Activated CD8-positive, alpha-beta memory T cell treated with anti-CD3 and anti-CD28 coated beads, Interleukin-2, amount 10 ng/mL, durations not matched to agents 7 days and 5 days (primary cell): ENCODE measurements at regions not wholly inside any gene's neighbourhood (a gene's known extent, or its start where the extent isn't known, plus 50 kb on each side); places are given as distances from the start of the nearest gene placed in this dataset.
"Not testable (repeated sequence)": the region's sequence is repeated elsewhere in the genome, so short reads cannot be mapped to it uniquely, and the experiment has no call there.

Source experiments
- ATAC-seq: fragments of 150-1000 bp; cut with Tn5 transposase; one replicate; pipeline ENCODE4 v1.10.0; 2021; ENCODE audit warnings: moderate library complexity
- CTCF ChIA-PET: fragments of 350-600 bp; sonication (Branson Sonifier 250); formaldehyde crosslinking; loops from one replicate; lab custom pipeline; 2021; ENCODE audit warnings: antibody characterized with exemption; lab: Charles Lee
- DNase-seq: peaks from one replicate; pipeline ENCODE4 v3.0.0-alpha.2; 2020
- H3K27ac Mint-ChIP-seq: one replicate; pipeline ENCODE4 v1.8.0; 2021; ENCODE audit warnings: mild to moderate bottlenecking, mixed read lengths
- H3K27me3 Mint-ChIP-seq: one replicate; pipeline ENCODE4 v1.8.0; 2021; ENCODE audit warnings: mixed read lengths
- H3K36me3 Mint-ChIP-seq: one replicate; pipeline ENCODE4 v1.8.0; 2021; ENCODE audit warnings: mild to moderate bottlenecking, mixed read lengths
- H3K4me1 Mint-ChIP-seq: one replicate; pipeline ENCODE4 v1.8.0; 2021; ENCODE audit warnings: mixed read lengths
- H3K4me3 Mint-ChIP-seq: one replicate; pipeline ENCODE4 v1.8.0; 2021; ENCODE audit warnings: mild to moderate bottlenecking, moderate library complexity, mixed read lengths
- H3K9me3 Mint-ChIP-seq: one replicate; pipeline ENCODE4 v1.8.0; 2022; ENCODE audit warnings: low read depth, mixed read lengths

- CTCF ChIA-PET = no interaction called here
- DNase-seq = no peak
- no peaks in the 10 kb centered on the region for H3K27me3 Mint-ChIP-seq
- H3K9me3 Mint-ChIP-seq = peaks cover 6% of the 10 kb centered on the region
- no peak overlapping the region for H3K27ac Mint-ChIP-seq
- ATAC-seq = no peak
- H3K4me3 Mint-ChIP-seq = no peak overlapping the region
- H3K4me1 Mint-ChIP-seq = no peaks in the 10 kb centered on the region
- H3K36me3 Mint-ChIP-seq = no peaks in the 10 kb centered on the region
Measured at GRCh38 chr13:111577208-111577828, 256.9 kb downstream of the TEX29 start.

- Mint-ChIP-seq H3K4me1 (no peaks in the 10 kb centered on the region), H3K4me3 (no peak overlapping the region), H3K27me3 (no peaks in the 10 kb centered on the region), H3K27ac (no peak overlapping the region), H3K9me3 (peaks cover 6% of the 10 kb centered on the region), H3K36me3 (no peaks in the 10 kb centered on the region)
- DNase-seq (no peak), ATAC-seq (no peak)
- CTCF ChIA-PET = no interaction called here
Measured at GRCh38 chr13:111577956-111578605, 257.6 kb downstream of the TEX29 start.

GRCh38 chr13:111584101-111584672 is 263.7 kb downstream of the TEX29 start:
- Mint-ChIP-seq H3K4me3 (no peak overlapping the region), H3K27ac (no peak overlapping the region), H3K9me3 (no peaks in the 10 kb centered on the region), H3K27me3 (no peaks in the 10 kb centered on the region), H3K36me3 (no peaks in the 10 kb centered on the region), H3K4me1 (no peaks in the 10 kb centered on the region)
- CTCF ChIA-PET = no interaction called here
- DNase-seq = no peak
- no peak for ATAC-seq

- Mint-ChIP-seq H3K4me3 (no peak overlapping the region), H3K27me3 (no peaks in the 10 kb centered on the region), H3K9me3 (no peaks in the 10 kb centered on the region), H3K4me1 (no peaks in the 10 kb centered on the region), H3K27ac (no peak overlapping the region), H3K36me3 (no peaks in the 10 kb centered on the region)
- no peak for ATAC-seq
- DNase-seq = no peak
- CTCF ChIA-PET = no interaction called here
Measured at GRCh38 chr13:111584870-111585269, 264.4 kb downstream of the TEX29 start.

DNA sequence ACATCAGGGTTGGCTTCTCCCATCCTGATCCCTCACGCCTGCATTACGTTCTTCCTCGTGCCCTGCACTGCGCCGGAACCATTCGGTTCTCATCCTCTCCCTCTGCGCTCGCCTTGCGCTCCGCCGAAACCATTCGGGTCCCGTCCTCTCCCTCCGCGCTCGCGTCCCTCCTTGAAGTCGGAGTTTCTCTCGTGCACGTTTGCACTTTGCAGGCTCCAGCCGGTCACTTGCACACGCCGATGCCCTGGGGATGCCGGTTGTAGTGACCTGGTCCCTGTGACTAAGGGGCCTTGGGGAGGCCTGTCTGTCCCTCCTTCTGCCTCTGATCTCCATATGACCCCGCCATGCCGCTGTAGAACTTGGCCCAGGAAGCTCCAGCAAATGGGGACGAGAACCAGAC is 265.8 kb downstream of the TEX29 start:
- no peaks in the 10 kb centered on the region for H3K36me3 Mint-ChIP-seq
- CTCF ChIA-PET = no interaction called here
- H3K27me3 Mint-ChIP-seq = no peaks in the 10 kb centered on the region
- ATAC-seq (no peak), DNase-seq (no peak)
- no peaks in the 10 kb centered on the region for H3K4me1 Mint-ChIP-seq
- no peak overlapping the region for H3K4me3 Mint-ChIP-seq
- no peaks in the 10 kb centered on the region for H3K9me3 Mint-ChIP-seq
- H3K27ac Mint-ChIP-seq = no peak overlapping the region

- Mint-ChIP-seq H3K27ac (no peak overlapping the region), H3K27me3 (no peaks in the 10 kb centered on the region), H3K9me3 (no peaks in the 10 kb centered on the region), H3K4me3 (no peak overlapping the region), H3K36me3 (no peaks in the 10 kb centered on the region), H3K4me1 (no peaks in the 10 kb centered on the region)
- DNase-seq = no peak
- CTCF ChIA-PET = no interaction called here
- ATAC-seq = no peak
Measured at GRCh38 chr13:111587249-111587648, 266.8 kb downstream of the TEX29 start.

GRCh38 chr13:111589321-111589720 is 268.9 kb downstream of the TEX29 start:
- Mint-ChIP-seq H3K4me3 (no peak overlapping the region), H3K27ac (no peak overlapping the region), H3K9me3 (no peaks in the 10 kb centered on the region), H3K4me1 (no peaks in the 10 kb centered on the region), H3K27me3 (no peaks in the 10 kb centered on the region), H3K36me3 (no peaks in the 10 kb centered on the region)
- DNase-seq (no peak), ATAC-seq (no peak)
- CTCF ChIA-PET = no interaction called here

GRCh38 chr13:111589992-111590391 is 269.6 kb downstream of the TEX29 start:
- H3K9me3 Mint-ChIP-seq = peaks cover 2% of the 10 kb centered on the region
- CTCF ChIA-PET = no interaction called here

DNA sequence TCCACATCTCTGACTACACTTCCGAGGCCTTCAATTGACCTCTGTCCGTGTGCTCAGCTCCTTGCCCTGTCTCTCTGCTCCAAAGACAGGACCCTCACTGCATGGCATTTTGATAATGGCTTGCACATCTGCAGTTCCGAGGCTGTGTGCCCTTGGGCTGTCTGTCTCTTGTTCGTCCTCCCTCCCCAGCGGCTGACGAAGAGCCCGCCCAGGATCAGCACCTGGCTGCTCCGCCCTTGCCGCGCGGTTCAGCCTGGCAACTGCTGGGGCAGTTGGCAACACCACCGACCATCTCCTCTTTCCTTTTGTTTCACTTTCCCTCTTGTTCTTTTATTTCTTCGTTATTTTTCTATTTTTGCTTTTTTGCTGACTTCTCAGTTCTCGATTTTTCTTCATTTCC is 270.4 kb downstream of the TEX29 start:
- H3K9me3 Mint-ChIP-seq = peaks cover 2% of the 10 kb centered on the region
- ATAC-seq (no peak), DNase-seq (no peak)
- CTCF ChIA-PET = no interaction called here
- no peaks in the 10 kb centered on the region for H3K4me1 Mint-ChIP-seq
- H3K27me3 Mint-ChIP-seq = no peaks in the 10 kb centered on the region
- H3K27ac Mint-ChIP-seq = no peak overlapping the region
- H3K4me3 Mint-ChIP-seq = no peak overlapping the region
- H3K36me3 Mint-ChIP-seq = no peaks in the 10 kb centered on the region

More at GRCh38 chr13:111589992-111590391, 269.6 kb downstream of the TEX29 start:
- Mint-ChIP-seq H3K36me3 (no peaks in the 10 kb centered on the region), H3K4me3 (no peak overlapping the region), H3K27me3 (no peaks in the 10 kb centered on the region), H3K4me1 (no peaks in the 10 kb centered on the region), H3K27ac (no peak overlapping the region)
- DNase-seq (no peak), ATAC-seq (no peak)

DNA sequence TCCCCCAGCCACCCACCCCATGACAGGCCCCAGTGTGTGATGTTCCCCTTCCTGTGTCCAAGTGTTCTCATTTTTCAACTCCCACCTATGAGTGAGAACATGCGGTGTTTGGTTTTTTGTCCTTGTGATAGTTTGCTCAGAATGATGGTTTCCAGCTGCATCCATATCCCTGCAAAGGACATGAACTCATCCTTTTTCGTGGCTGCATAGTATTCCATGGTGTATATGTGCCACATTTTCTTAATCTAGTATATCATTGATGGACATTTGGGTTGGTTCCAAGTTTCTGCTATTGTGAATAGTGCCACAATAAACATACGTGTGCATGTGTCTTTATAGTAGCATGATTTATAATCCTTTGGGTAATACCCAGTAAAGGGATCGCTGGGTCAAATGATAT is 273.0 kb downstream of the TEX29 start:
- H3K9me3 Mint-ChIP-seq, H3K27me3 Mint-ChIP-seq, H3K27ac Mint-ChIP-seq, ATAC-seq, DNase-seq, H3K36me3 Mint-ChIP-seq, CTCF ChIA-PET, H3K4me3 Mint-ChIP-seq, H3K4me1 Mint-ChIP-seq: not testable (repeated sequence)

DNA sequence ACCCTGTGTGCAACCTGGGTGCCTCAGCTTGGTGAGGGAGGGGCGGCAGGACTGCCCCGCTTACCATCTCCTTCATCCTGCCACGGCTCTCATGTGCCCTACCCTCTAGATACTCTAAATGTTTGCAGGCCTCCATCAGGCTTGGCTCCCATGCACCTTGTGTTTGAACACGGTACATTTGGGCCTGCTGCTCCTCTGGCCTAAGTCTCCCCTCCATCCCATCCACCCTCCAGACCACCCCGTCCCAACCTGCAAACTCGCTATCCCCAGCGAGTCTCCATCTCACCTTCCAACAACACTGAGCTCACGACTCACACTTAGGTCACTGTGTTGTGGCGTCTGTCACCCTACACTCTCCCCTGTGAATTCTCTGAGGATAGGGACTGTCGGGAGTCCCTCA is 274.2 kb downstream of the TEX29 start:
- no peak overlapping the region for H3K4me3 Mint-ChIP-seq
- H3K27me3 Mint-ChIP-seq = no peaks in the 10 kb centered on the region
- H3K27ac Mint-ChIP-seq = no peak overlapping the region
- peaks cover 2% of the 10 kb centered on the region for H3K9me3 Mint-ChIP-seq
- CTCF ChIA-PET = no interaction called here
- ATAC-seq (no peak), DNase-seq (no peak)
- H3K36me3 Mint-ChIP-seq = no peaks in the 10 kb centered on the region
- H3K4me1 Mint-ChIP-seq = no peaks in the 10 kb centered on the region

DNA sequence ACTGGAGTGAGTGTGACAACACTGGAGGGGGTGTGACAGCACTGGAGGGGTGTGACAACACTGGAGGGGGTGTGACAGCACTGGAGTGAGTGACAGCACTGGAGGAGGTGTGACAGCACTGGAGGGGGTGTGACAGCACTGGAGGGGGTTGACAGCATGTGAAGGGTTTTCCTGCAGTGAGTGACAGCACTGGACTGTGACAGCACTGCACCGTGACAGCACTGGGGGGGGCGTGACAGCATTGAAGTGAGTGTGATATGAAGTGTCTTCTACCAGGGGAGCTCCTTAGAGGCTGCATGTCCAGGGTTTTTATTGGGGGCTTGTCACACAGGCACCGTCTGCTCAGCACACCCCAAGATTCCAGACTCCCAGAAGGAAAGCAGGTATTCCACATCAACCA is 274.8 kb downstream of the TEX29 start:
- ATAC-seq = no peak
- Mint-ChIP-seq H3K9me3 (peaks cover 2% of the 10 kb centered on the region), H3K36me3 (no peaks in the 10 kb centered on the region), H3K4me1 (no peaks in the 10 kb centered on the region), H3K4me3 (no peak overlapping the region), H3K27me3 (no peaks in the 10 kb centered on the region), H3K27ac (no peak overlapping the region)
- DNase-seq = no peak
- CTCF ChIA-PET = no interaction called here

GRCh38 chr13:111595791-111596190 is 275.3 kb downstream of the TEX29 start:
- ATAC-seq = no peak
- Mint-ChIP-seq H3K9me3 (peaks cover 2% of the 10 kb centered on the region), H3K27ac (no peak overlapping the region), H3K4me3 (no peak overlapping the region), H3K27me3 (no peaks in the 10 kb centered on the region), H3K4me1 (no peaks in the 10 kb centered on the region), H3K36me3 (no peaks in the 10 kb centered on the region)
- no peak for DNase-seq
- CTCF ChIA-PET = no interaction called here

DNA sequence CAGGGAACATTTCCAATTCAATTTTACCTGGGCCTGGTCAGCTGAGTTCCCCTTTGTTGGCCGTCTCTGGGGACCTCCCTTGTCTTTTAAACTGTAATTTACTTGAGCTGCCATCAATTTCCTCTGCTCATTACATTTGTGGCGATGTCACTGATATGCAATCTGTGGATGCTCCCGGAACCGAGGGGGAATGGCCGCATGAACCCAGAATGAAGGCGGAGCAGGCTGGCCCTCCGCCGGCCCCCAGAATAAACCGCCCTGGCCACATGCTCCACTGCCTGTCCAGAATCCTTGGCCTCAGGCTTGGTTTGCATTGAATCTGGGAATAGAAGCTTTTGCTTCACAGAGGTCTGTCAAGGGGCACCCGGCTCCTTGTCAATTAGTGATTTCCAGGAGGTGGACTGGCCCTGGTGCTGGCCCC is 276.8 kb downstream of the TEX29 start:
- no peak overlapping the region for H3K27ac Mint-ChIP-seq
- no peaks in the 10 kb centered on the region for H3K36me3 Mint-ChIP-seq
- peaks cover 2% of the 10 kb centered on the region for H3K9me3 Mint-ChIP-seq
- DNase-seq (no peak), ATAC-seq (no peak)
- H3K4me3 Mint-ChIP-seq = no peak overlapping the region
- no peaks in the 10 kb centered on the region for H3K27me3 Mint-ChIP-seq
- no peaks in the 10 kb centered on the region for H3K4me1 Mint-ChIP-seq
- CTCF ChIA-PET = no interaction called here
